Progenitor cell of endocrine pancreas (in vitro differentiated cells): ENCODE measurements at regions not wholly inside any gene's neighbourhood (a gene's known extent, or its start where the extent isn't known, plus 50 kb on each side); places are given as distances from the start of the nearest gene placed in this dataset.
A peak's percentile ranks its signal among the peaks of the same experiment; 100 is the strongest.

Source experiments
- DNase-seq: peaks from one replicate; pipeline ENCODE4 v3.0.0; 2021; ENCODE audit warnings: low spot score; ENCODE audit not compliant: unreplicated experiment
- H3K27ac Mint-ChIP-seq: 2 replicates; pipeline ENCODE4 v1.8.0; 2021; ENCODE audit warnings: mild to moderate bottlenecking, moderate library complexity, mixed read lengths
- H3K27me3 Mint-ChIP-seq: 2 replicates; pipeline ENCODE4 v1.8.0; 2021; ENCODE audit warnings: mixed read lengths
- H3K36me3 Mint-ChIP-seq: 2 replicates; pipeline ENCODE4 v1.8.0; 2022; ENCODE audit warnings: mixed read lengths; ENCODE audit not compliant: insufficient read depth
- H3K4me1 Mint-ChIP-seq: 2 replicates; pipeline ENCODE4 v1.8.0; 2021; ENCODE audit warnings: low read depth, mixed read lengths
- H3K4me3 Mint-ChIP-seq: 2 replicates; pipeline ENCODE4 v1.8.0; 2021; ENCODE audit warnings: low read depth, mild to moderate bottlenecking, moderate library complexity, mixed read lengths
- H3K9me3 Mint-ChIP-seq: 2 replicates; pipeline ENCODE4 v1.8.0; 2021; ENCODE audit warnings: low read depth, mixed read lengths
- TF ChIP-seq, protein P1 (sequence below): fragments of 200-600 bp; sonication (generic); IDR thresholded peaks from one replicate; pipeline ENCODE4 v1.5.0; 2021; ENCODE audit warnings: antibody characterized with exemption, mild to moderate bottlenecking; ENCODE audit not compliant: unreplicated experiment

DNA sequence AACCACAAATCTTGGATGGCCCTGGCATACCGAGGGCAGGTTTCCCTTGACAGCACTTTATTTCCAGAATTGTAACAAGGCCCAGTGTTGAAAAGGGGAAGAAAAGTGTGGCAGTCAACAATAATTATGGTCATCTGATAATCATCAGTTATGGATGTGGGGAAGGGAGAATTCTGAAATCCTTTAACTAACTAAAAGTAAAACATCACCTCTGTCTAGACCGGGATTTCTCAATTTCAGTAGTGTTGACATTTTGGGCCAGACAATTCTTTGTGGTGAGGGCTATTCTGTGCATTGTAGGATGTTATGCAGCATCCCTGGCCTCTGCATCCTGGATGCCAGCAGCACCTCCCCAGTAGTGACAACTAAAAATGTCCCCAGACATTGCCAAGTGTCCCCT, 140.4 kb downstream of the PSAT1 start:
- no peak overlapping the region for H3K27ac Mint-ChIP-seq
- DNase-seq, result no peak
- H3K36me3 Mint-ChIP-seq, result no peaks in the 10 kb centered on the region
- peaks cover 50% of the 10 kb centered on the region for H3K27me3 Mint-ChIP-seq
- peaks cover 9% of the 10 kb centered on the region for H3K4me1 Mint-ChIP-seq
- H3K4me3 Mint-ChIP-seq, result no peak overlapping the region
- TF ChIP-seq, protein P1, sequence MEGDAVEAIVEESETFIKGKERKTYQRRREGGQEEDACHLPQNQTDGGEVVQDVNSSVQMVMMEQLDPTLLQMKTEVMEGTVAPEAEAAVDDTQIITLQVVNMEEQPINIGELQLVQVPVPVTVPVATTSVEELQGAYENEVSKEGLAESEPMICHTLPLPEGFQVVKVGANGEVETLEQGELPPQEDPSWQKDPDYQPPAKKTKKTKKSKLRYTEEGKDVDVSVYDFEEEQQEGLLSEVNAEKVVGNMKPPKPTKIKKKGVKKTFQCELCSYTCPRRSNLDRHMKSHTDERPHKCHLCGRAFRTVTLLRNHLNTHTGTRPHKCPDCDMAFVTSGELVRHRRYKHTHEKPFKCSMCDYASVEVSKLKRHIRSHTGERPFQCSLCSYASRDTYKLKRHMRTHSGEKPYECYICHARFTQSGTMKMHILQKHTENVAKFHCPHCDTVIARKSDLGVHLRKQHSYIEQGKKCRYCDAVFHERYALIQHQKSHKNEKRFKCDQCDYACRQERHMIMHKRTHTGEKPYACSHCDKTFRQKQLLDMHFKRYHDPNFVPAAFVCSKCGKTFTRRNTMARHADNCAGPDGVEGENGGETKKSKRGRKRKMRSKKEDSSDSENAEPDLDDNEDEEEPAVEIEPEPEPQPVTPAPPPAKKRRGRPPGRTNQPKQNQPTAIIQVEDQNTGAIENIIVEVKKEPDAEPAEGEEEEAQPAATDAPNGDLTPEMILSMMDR, result no peak
- no peaks in the 10 kb centered on the region for H3K9me3 Mint-ChIP-seq

DNA sequence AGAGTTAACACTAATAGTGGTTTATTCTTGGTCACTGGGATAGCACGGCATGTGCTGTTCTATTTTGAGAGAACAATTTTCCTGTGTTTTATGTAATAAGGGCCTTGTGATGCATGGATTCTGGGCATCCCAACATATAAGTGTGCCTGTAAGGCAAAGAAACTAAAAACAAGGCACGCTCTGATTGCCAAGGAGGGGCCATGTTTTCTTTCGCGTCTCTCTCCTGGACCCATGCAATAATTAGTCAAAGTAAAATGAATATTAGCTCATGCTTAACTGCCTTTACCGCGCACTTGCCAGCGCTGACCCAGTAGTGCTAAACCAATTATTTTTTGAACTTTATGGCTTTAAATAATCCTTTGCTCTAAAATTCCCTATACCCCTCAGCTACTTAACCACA, 140.9 kb downstream of the PSAT1 start:
- H3K9me3 Mint-ChIP-seq, result peaks cover 3% of the 10 kb centered on the region
- H3K36me3 Mint-ChIP-seq, result no peaks in the 10 kb centered on the region
- TF ChIP-seq, protein P1, result no peak
- H3K27me3 Mint-ChIP-seq, result peaks cover 50% of the 10 kb centered on the region
- H3K4me3 Mint-ChIP-seq, result no peak overlapping the region
- DNase-seq, result no peak
- H3K27ac Mint-ChIP-seq, result no peak overlapping the region
- peaks cover 9% of the 10 kb centered on the region for H3K4me1 Mint-ChIP-seq

DNA sequence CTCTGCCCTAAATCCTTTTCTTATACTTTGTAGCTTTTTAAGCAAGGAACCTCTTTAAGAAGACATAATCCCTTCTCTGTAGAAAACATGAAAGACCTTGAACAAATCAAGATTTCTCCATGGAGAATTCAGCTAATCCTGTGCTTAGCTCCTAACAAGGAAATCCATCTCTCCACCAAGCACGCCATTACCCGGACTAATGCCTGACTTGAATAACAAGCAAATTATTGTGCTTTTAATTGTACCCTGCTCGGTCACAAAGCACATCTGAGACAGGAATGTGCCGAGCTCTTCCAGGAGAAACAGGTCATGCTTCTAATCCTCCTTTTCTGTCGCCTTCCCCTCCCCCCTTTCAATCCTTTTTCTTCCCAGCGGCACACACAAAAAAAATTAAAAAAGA, 141.3 kb downstream of the PSAT1 start:
- Mint-ChIP-seq H3K27ac (no peak overlapping the region), H3K27me3 (peaks cover 50% of the 10 kb centered on the region), H3K36me3 (no peaks in the 10 kb centered on the region), H3K4me3 (no peak overlapping the region), H3K4me1 (peaks cover 9% of the 10 kb centered on the region), H3K9me3 (peaks cover 3% of the 10 kb centered on the region)
- no peak for DNase-seq
- TF ChIP-seq, protein P1, result no peak

DNA sequence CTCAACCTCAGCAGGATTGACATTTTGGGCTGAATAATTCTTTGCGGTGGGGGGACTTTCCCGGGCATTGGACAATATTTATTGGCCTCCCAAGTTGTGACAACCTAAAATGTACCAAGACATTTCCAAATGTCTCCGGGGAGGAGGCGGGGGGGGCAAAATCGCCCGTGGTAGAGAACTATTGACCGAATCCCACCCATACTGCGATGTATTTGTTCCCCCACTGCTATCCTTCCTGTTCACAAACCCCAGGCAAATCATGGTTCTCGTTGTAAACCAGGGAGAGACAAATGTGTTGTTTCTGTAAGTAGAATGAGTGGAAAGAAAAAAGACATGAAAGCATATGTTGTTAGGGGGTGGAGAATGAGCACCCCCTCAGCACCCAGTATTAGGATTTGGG, 141.9 kb downstream of the PSAT1 start:
- no peak overlapping the region for H3K4me3 Mint-ChIP-seq

DNA sequence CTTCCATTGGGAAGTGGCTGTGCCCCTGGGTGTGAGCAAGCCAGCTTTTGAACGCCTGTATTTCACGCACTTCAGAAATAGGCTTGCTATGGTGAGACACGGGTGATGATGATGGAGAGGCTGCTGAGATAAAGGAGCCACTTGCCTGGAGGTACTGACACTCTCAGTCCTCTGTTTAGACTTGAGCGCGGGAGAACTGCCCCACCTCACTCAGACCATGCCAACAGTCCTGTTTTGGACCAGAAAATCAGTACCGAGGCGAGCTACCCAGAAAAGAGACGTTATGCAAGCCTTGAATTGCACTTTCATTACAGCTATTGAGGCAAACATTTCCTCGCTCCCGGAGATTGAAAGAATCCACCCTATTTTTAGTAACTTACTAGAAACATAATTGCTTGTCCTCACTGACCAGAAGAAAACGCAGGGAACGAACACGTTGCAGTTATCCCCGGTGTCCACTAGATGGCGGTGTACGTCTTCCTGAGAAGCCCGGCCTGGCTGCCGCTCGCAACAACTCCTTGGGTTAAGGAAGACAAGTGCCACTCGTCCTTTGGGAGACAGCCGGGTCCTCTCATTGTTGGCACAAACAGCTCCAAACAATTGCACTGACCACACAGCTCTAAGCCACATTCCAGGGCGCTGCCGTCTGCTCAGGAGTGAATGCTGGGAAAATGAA, 142.4 kb downstream of the PSAT1 start:
- Mint-ChIP-seq H3K4me1 (peaks cover 9% of the 10 kb centered on the region), H3K27me3 (peaks cover 50% of the 10 kb centered on the region), H3K27ac (no peak overlapping the region)

More for the DNA sequence above, 141.9 kb downstream of the PSAT1 start:
- no peak overlapping the region for H3K27ac Mint-ChIP-seq
- DNase-seq, result no peak
- peaks cover 50% of the 10 kb centered on the region for H3K27me3 Mint-ChIP-seq
- peaks cover 9% of the 10 kb centered on the region for H3K4me1 Mint-ChIP-seq
- H3K9me3 Mint-ChIP-seq, result peaks cover 3% of the 10 kb centered on the region
- no peaks in the 10 kb centered on the region for H3K36me3 Mint-ChIP-seq
- TF ChIP-seq, protein P1, result no peak

More for the DNA sequence above, 142.4 kb downstream of the PSAT1 start:
- TF ChIP-seq, protein P1, result peak; percentile 97
- Mint-ChIP-seq H3K36me3 (no peaks in the 10 kb centered on the region), H3K9me3 (peaks cover 3% of the 10 kb centered on the region), H3K4me3 (peak overlapping the region; percentile 29)
- peak; percentile 58 for DNase-seq
